H9 (cell line): ENCODE measurements at regions not wholly inside any gene's neighbourhood (a gene's known extent, or its start where the extent isn't known, plus 50 kb on each side); places are given as distances from the start of the nearest gene placed in this dataset.

Experiments used
- DNase-seq: peaks from one replicate; pipeline ENCODE4 v3.0.0-alpha.2; 2017
- H2AFZ ChIP-seq: one replicate; pipeline ENCODE4 v1.6.1; 2013; ENCODE audit warnings: mild to moderate bottlenecking, low read length, control low read depth, moderate library complexity
- H2AK5ac ChIP-seq: 2 replicates; pipeline ENCODE4 v1.6.1; 2013; ENCODE audit warnings: low read length, control low read depth, mixed read lengths; ENCODE audit not compliant: insufficient read length
- H2BK120ac ChIP-seq: one replicate; pipeline ENCODE4 v1.6.1; 2013; ENCODE audit warnings: low read depth, mild to moderate bottlenecking, low read length, control low read depth, inconsistent platforms; ENCODE audit not compliant: poor library complexity, severe bottlenecking
- H2BK12ac ChIP-seq: 2 replicates; pipeline ENCODE4 v1.6.1; 2013; ENCODE audit warnings: low read length, control low read depth, mixed read lengths, low read depth; ENCODE audit not compliant: insufficient read length
- H2BK15ac ChIP-seq: 2 replicates; pipeline ENCODE4 v1.6.1; 2013; ENCODE audit warnings: low read depth, low read length, control low read depth
- H2BK20ac ChIP-seq: one replicate; pipeline ENCODE4 v1.6.1; 2013; ENCODE audit warnings: low read depth, mild to moderate bottlenecking, low read length, control low read depth, inconsistent platforms; ENCODE audit not compliant: poor library complexity, severe bottlenecking
- H2BK5ac ChIP-seq: 2 replicates; pipeline ENCODE4 v1.6.1; 2013; ENCODE audit warnings: low read length, control low read depth, mixed read lengths; ENCODE audit not compliant: insufficient read length
- H3K14ac ChIP-seq: 2 replicates; pipeline ENCODE4 v1.6.1; 2013; ENCODE audit warnings: low read length, control low read depth; ENCODE audit not compliant: insufficient read depth
- H3K18ac ChIP-seq: 2 replicates; pipeline ENCODE4 v1.6.1; 2013; ENCODE audit warnings: low read depth, mild to moderate bottlenecking, mixed read lengths, low read length, control low read depth; ENCODE audit not compliant: insufficient read length
- H3K23ac ChIP-seq: 2 replicates; pipeline ENCODE4 v1.6.1; 2013; ENCODE audit warnings: low read length, control low read depth, mixed read lengths, low read depth; ENCODE audit not compliant: insufficient read length
- H3K23me2 ChIP-seq: 2 replicates; pipeline ENCODE4 v1.6.1; 2013; ENCODE audit warnings: low read depth, mild to moderate bottlenecking, mixed read lengths, low read length, control low read depth; ENCODE audit not compliant: insufficient read length, poor library complexity, severe bottlenecking
- H3K27ac ChIP-seq: 2 replicates; pipeline ENCODE4 v1.5.1; 2013; ENCODE audit warnings: low read length, control low read depth, mixed read lengths, low read depth; ENCODE audit not compliant: insufficient read length
- H3K27me3 ChIP-seq: 2 replicates; pipeline ENCODE4 v1.6.1; 2013; ENCODE audit warnings: low read length, control low read depth, inconsistent platforms; ENCODE audit not compliant: insufficient read depth
- H3K4ac ChIP-seq: 2 replicates; pipeline ENCODE4 v1.6.1; 2013; ENCODE audit warnings: low read depth, mild to moderate bottlenecking, control low read depth, inconsistent platforms, low read length, moderate library complexity
- H3K4me1 ChIP-seq: 2 replicates; pipeline ENCODE4 v1.6.1; 2013; ENCODE audit warnings: low read length, control low read depth, inconsistent platforms; ENCODE audit not compliant: insufficient read depth
- H3K4me2 ChIP-seq: 2 replicates; pipeline ENCODE4 v1.6.1; 2013; ENCODE audit warnings: low read length, control low read depth, mixed read lengths; ENCODE audit not compliant: insufficient read length, insufficient read depth
- H3K56ac ChIP-seq: 2 replicates; pipeline ENCODE4 v1.6.1; 2013; ENCODE audit warnings: low read depth, mild to moderate bottlenecking, mixed read lengths, low read length, control low read depth; ENCODE audit not compliant: insufficient read length
- H3K79me1 ChIP-seq: 2 replicates; pipeline ENCODE4 v1.6.1; 2013; ENCODE audit warnings: low read depth, mild to moderate bottlenecking, moderate library complexity, low read length, control low read depth, inconsistent platforms; ENCODE audit not compliant: insufficient read depth, poor library complexity, severe bottlenecking
- H3K79me2 ChIP-seq: 2 replicates; pipeline ENCODE4 v1.6.1; 2013; ENCODE audit warnings: low read length, control low read depth, inconsistent platforms; ENCODE audit not compliant: insufficient read depth
- H3K9ac ChIP-seq: 2 replicates; pipeline ENCODE4 v1.6.1; 2013; ENCODE audit warnings: low read length, control low read depth, mixed read lengths; ENCODE audit not compliant: insufficient read length; ENCODE audit errors: extremely low read depth
- H3K9me3 ChIP-seq: one replicate; pipeline ENCODE4 v1.6.1; 2013; ENCODE audit warnings: low read depth, low read length, inconsistent platforms; ENCODE audit not compliant: control insufficient read depth
- H3T11ph ChIP-seq: one replicate; pipeline ENCODE4 v1.6.1; 2013; ENCODE audit warnings: mild to moderate bottlenecking, low read length, control low read depth, inconsistent platforms
- H4K20me1 ChIP-seq: one replicate; pipeline ENCODE4 v1.6.1; 2013; ENCODE audit not compliant: control insufficient read depth, insufficient read length, insufficient read depth
- H4K5ac ChIP-seq: 2 replicates; pipeline ENCODE4 v1.6.1; 2013; ENCODE audit warnings: low read depth, mild to moderate bottlenecking, mixed read lengths, low read length, control low read depth; ENCODE audit not compliant: insufficient read length
- H4K8ac ChIP-seq: replicated peaks from 2 replicates; pipeline ENCODE4 v1.6.1; 2013; ENCODE audit warnings: low read length, control low read depth, mixed read lengths, low read depth; ENCODE audit not compliant: insufficient read length
- H4K91ac ChIP-seq: 2 replicates; pipeline ENCODE4 v1.6.1; 2013; ENCODE audit warnings: low read depth, mild to moderate bottlenecking, moderate library complexity, mixed read lengths, low read length, control low read depth; ENCODE audit not compliant: insufficient read length
- H3K27ac Mint-ChIP-seq, 3 experiments: 2 replicates in 2 of 3; 3 replicates in 1 of 3; pipeline ENCODE4 v1.8.0; 2020 to 2021; ENCODE audit warnings: mixed read lengths in 3 of 3, mild to moderate bottlenecking in 1 of 3, moderate library complexity in 1 of 3
- H3K27me3 Mint-ChIP-seq: 2 replicates; pipeline ENCODE4 v1.8.0; 2021; ENCODE audit warnings: low read depth, mild to moderate bottlenecking, moderate library complexity, mixed read lengths
- H3K36me3 Mint-ChIP-seq, 3 experiments: 2 replicates in 2 of 3; 3 replicates in 1 of 3; pipeline ENCODE4 v1.8.0; 2020 to 2021; ENCODE audit warnings: low read depth in 3 of 3, mixed read lengths in 3 of 3; ENCODE audit not compliant: insufficient read depth in 1 of 3
- H3K4me1 Mint-ChIP-seq, 2 experiments: 2 replicates each; pipeline ENCODE4 v1.8.0; 2020; ENCODE audit warnings: mixed read lengths in 2 of 2
- H3K4me3 Mint-ChIP-seq, 2 experiments: 2 replicates in 1 of 2; 3 replicates in 1 of 2; pipeline ENCODE4 v1.8.0; 2020 to 2021; ENCODE audit warnings: mild to moderate bottlenecking in 2 of 2, mixed read lengths in 2 of 2, moderate library complexity in 1 of 2
- H3K9me3 Mint-ChIP-seq, 2 experiments: 2 replicates in 1 of 2; 3 replicates in 1 of 2; pipeline ENCODE4 v1.8.0; 2020; ENCODE audit warnings: mild to moderate bottlenecking in 2 of 2, mixed read lengths in 2 of 2, moderate library complexity in 1 of 2
- CTCF ChIP-seq: fragments of 200-600 bp; sonication (generic); conservative IDR thresholded peaks from 3 replicates; pipeline ENCODE4 v1.8.0; 2021; ENCODE audit warnings: antibody characterized with exemption, mild to moderate bottlenecking
- WGBS: extraction: QIAGEN DNeasy Blood & Tissue Kit; methylation state at CpG from one replicate; pipeline ENCODE4 v1.1.7; 2013; ENCODE audit warnings: missing lambda C conversion rate, low lambda C conversion rate, mixed read lengths; ENCODE audit not compliant: insufficient read length; ENCODE audit errors: extremely low coverage; 5-methylcytosine and 5-hydroxymethylcytosine counted together

GRCh38 chr18:77635858-77636257 lies 386.2 kb downstream of the GALR1 start:
- no peak overlapping the region for H2BK5ac ChIP-seq
- H2AFZ ChIP-seq = no peak overlapping the region
- H4K5ac ChIP-seq = no peak overlapping the region
- no CpG with 5 or more reads among the region's 6 CpGs for WGBS
- no peaks in the 10 kb centered on the region for H3K9me3 ChIP-seq
- no peak overlapping the region for H2AK5ac ChIP-seq
- peaks cover 5% of the 10 kb centered on the region for H3K27me3 Mint-ChIP-seq
- no peak overlapping the region for H3K4me2 ChIP-seq
- no peak for TF ChIP-seq CTCF
- peaks cover 0 to 2% of the 10 kb centered on the region in 2 experiments; a peak in 2 of 4 replicates for H3K4me1 Mint-ChIP-seq
- H3K27me3 ChIP-seq = no peaks in the 10 kb centered on the region
- H4K91ac ChIP-seq = no peak overlapping the region
- H3K27ac Mint-ChIP-seq = no peak overlapping the region
- H3K18ac ChIP-seq = no peak overlapping the region
- no peaks in the 10 kb centered on the region for H3K79me1 ChIP-seq
- no peak for DNase-seq
- H2BK12ac ChIP-seq = no peak overlapping the region
- no peak overlapping the region for H3K23ac ChIP-seq
- H4K20me1 ChIP-seq = no peaks in the 10 kb centered on the region
- no peak overlapping the region for H3K4ac ChIP-seq
- no peak overlapping the region for H2BK120ac ChIP-seq
- no peak overlapping the region for H4K8ac ChIP-seq
- no peak overlapping the region for H3T11ph ChIP-seq
- H3K4me3 Mint-ChIP-seq = no peak overlapping the region
- no peaks in the 10 kb centered on the region for H3K79me2 ChIP-seq
- H2BK15ac ChIP-seq = no peak overlapping the region
- H3K4me1 ChIP-seq = no peaks in the 10 kb centered on the region
- H3K9ac ChIP-seq = no peak overlapping the region
- H3K27ac ChIP-seq = no peak overlapping the region
- peaks cover 11 to 32% of the 10 kb centered on the region in 2 experiments for H3K9me3 Mint-ChIP-seq
- no peak overlapping the region for H2BK20ac ChIP-seq
- no peak overlapping the region for H3K56ac ChIP-seq
- H3K14ac ChIP-seq = no peak overlapping the region
- no peaks in the 10 kb centered on the region for H3K23me2 ChIP-seq
- H3K36me3 Mint-ChIP-seq = peaks cover 0 to 14% (median 0%) of the 10 kb centered on the region in 3 experiments; a peak in 4 of 7 replicates
